ENCODE measurements at regions not wholly inside any gene's neighbourhood (a gene's known extent, or its start where the extent isn't known, plus 50 kb on each side); places are given as distances from the start of the nearest gene placed in this dataset.

- no peak for DNase-seq (ENCODE audit: low spot score)
Observed at GRCh38 chr6:18931086-18931485, 543.9 kb downstream of the RNF144B start.

GRCh38 chr6:18958146-18958545, 571.0 kb downstream of the RNF144B start:
- no peak for DNase-seq (ENCODE audit: low spot score)

- no peak for DNase-seq (ENCODE audit: low spot score)
Observed at GRCh38 chr6:18961566-18961965, 574.4 kb downstream of the RNF144B start.

GRCh38 chr6:18962361-18962905, 575.3 kb downstream of the RNF144B start:
- DNase-seq (ENCODE audit: low spot score), result no peak

- no peak for DNase-seq (ENCODE audit: low spot score)
Observed at GRCh38 chr6:18963439-18963838, 576.3 kb downstream of the RNF144B start.

- no peak for DNase-seq (ENCODE audit: low spot score)
Observed at GRCh38 chr6:18973251-18973650, 586.1 kb downstream of the RNF144B start.

GRCh38 chr6:18976091-18976490, 588.9 kb downstream of the RNF144B start:
- DNase-seq (ENCODE audit: low spot score), result no peak

GRCh38 chr6:18976966-18977365, 589.8 kb downstream of the RNF144B start:
- no peak for DNase-seq (ENCODE audit: low spot score)

GRCh38 chr6:18978337-18979128, 591.4 kb downstream of the RNF144B start:
- peak; percentile 71 for DNase-seq (ENCODE audit: low spot score)

- DNase-seq (ENCODE audit: low spot score), result no peak
Observed at GRCh38 chr6:18985061-18985460, 597.9 kb downstream of the RNF144B start.

- DNase-seq (ENCODE audit: low spot score), result no peak
Observed at GRCh38 chr6:18985996-18986395, 598.8 kb downstream of the RNF144B start.

GRCh38 chr6:18988636-18989035, 601.5 kb downstream of the RNF144B start:
- DNase-seq (ENCODE audit: low spot score), result no peak

- peak; percentile 81 for DNase-seq (ENCODE audit: low spot score)
Observed at GRCh38 chr6:18990059-18990978, 603.2 kb downstream of the RNF144B start.

- DNase-seq (ENCODE audit: low spot score), result peak; percentile 63
Observed at GRCh38 chr6:18997375-18997826, 610.3 kb downstream of the RNF144B start.

- DNase-seq (ENCODE audit: low spot score), result no peak
Observed at GRCh38 chr6:19002976-19003560, 615.9 kb downstream of the RNF144B start.

GRCh38 chr6:19004176-19004575, 617.0 kb downstream of the RNF144B start:
- no peak for DNase-seq (ENCODE audit: low spot score)

- no peak for DNase-seq (ENCODE audit: low spot score)
Observed at GRCh38 chr6:19009769-19010168, 622.6 kb downstream of the RNF144B start.

GRCh38 chr6:19013026-19013705, 626.0 kb downstream of the RNF144B start:
- DNase-seq (ENCODE audit: low spot score), result no peak

- peak; percentile 75 for DNase-seq (ENCODE audit: low spot score)
Observed at GRCh38 chr6:19024737-19025136, 637.6 kb downstream of the RNF144B start.

- DNase-seq (ENCODE audit: low spot score), result no peak
Observed at GRCh38 chr6:19028201-19028600, 641.1 kb downstream of the RNF144B start.

GRCh38 chr6:19032591-19033295, 645.6 kb downstream of the RNF144B start:
- no peak for DNase-seq (ENCODE audit: low spot score)
